CD4-positive, alpha-beta T cell (primary cell): ENCODE measurements at regions not wholly inside any gene's neighbourhood (a gene's known extent, or its start where the extent isn't known, plus 50 kb on each side); places are given as distances from the start of the nearest gene placed in this dataset.

ENCODE experiments used
- ATAC-seq: fragments of 200-7000 bp; cut with Tn5 transposase; one replicate; pipeline ENCODE4 v1.10.0; 2022; ENCODE audit warnings: mild to moderate bottlenecking; ENCODE audit not compliant: poor library complexity
- CTCF ChIA-PET: fragments of 350-600 bp; sonication (Branson Sonifier 250); formaldehyde crosslinking; loops from one replicate; lab custom pipeline; 2021; ENCODE audit warnings: antibody characterized with exemption, inconsistent platforms; lab: Charles Lee
- POLR2A ChIA-PET: fragments of 350-600 bp; sonication (Branson Sonifier 250); formaldehyde crosslinking; loops from one replicate; lab custom pipeline; 2021; ENCODE audit warnings: antibody characterized with exemption, inconsistent platforms; lab: Charles Lee
- DNase-seq, 14 experiments: peaks; one replicate each; pipeline ENCODE4 v3.0.0-alpha.2; 2013 to 2020; ENCODE audit warnings: mixed read lengths in 2 of 14
- H3K27ac ChIP-seq, 2 donors: one replicate each; pipeline versions ENCODE4 v1.5.1 to v1.7.0; 2013; ENCODE audit warnings: low read length in 2 of 2, low read depth in 1 of 2, mild to moderate bottlenecking in 1 of 2
- H3K27me3 ChIP-seq, 2 experiments: 1 replicate in 1 of 2; 2 replicates in 1 of 2; pipeline versions ENCODE4 v1.6.1 to v1.7.0; 2013; ENCODE audit warnings: low read length in 2 of 2, control low read depth in 1 of 2, mild to moderate bottlenecking in 1 of 2, moderate library complexity in 1 of 2; ENCODE audit not compliant: insufficient read depth in 2 of 2, control insufficient read depth in 1 of 2
- H3K36me3 ChIP-seq: one replicate; pipeline ENCODE4 v1.6.1; 2013; ENCODE audit warnings: low read length, control low read depth; ENCODE audit not compliant: insufficient read depth
- H3K4me1 ChIP-seq: one replicate; pipeline ENCODE4 v1.6.1; 2013; ENCODE audit warnings: low read length, control low read depth; ENCODE audit not compliant: insufficient read depth
- H3K4me3 ChIP-seq: one replicate; pipeline ENCODE4 v1.5.1; 2013; ENCODE audit warnings: mild to moderate bottlenecking, low read length, moderate library complexity
- H3K9me3 ChIP-seq, 2 experiments: 1 replicate in 1 of 2; 2 replicates in 1 of 2; pipeline versions ENCODE4 v1.6.1 to v1.7.0; 2013; ENCODE audit warnings: low read length in 2 of 2, mild to moderate bottlenecking in 2 of 2, control low read depth in 1 of 2, moderate library complexity in 1 of 2; ENCODE audit not compliant: control insufficient read depth in 1 of 2, insufficient read depth in 1 of 2
- H3K27ac Mint-ChIP-seq: one replicate; pipeline ENCODE4 v1.8.0; 2020; ENCODE audit warnings: mixed read lengths
- H3K27me3 Mint-ChIP-seq: one replicate; pipeline ENCODE4 v1.8.0; 2021; ENCODE audit warnings: mixed read lengths
- H3K36me3 Mint-ChIP-seq: one replicate; pipeline ENCODE4 v1.8.0; 2021; ENCODE audit warnings: low read depth, mixed read lengths
- H3K4me1 Mint-ChIP-seq: one replicate; pipeline ENCODE4 v1.8.0; 2021; ENCODE audit warnings: low read depth, mixed read lengths
- H3K4me3 Mint-ChIP-seq: one replicate; pipeline ENCODE4 v1.8.0; 2020; ENCODE audit warnings: mild to moderate bottlenecking, mixed read lengths
- H3K9me3 Mint-ChIP-seq: one replicate; pipeline ENCODE4 v1.8.0; 2020; ENCODE audit warnings: mixed read lengths
- CTCF ChIP-seq: fragments of 200-600 bp; IDR thresholded peaks from one replicate; pipeline ENCODE4 v1.8.0; 2022; ENCODE audit warnings: antibody characterized with exemption, mild to moderate bottlenecking
- intact Hi-C, 2 experiments: fragments of 100-400 bp; cut with DNase I in 1 of 2; cut with micrococcal nuclease in 1 of 2; formaldehyde crosslinking; loops; one replicate each; pipeline versions ENCODE4 v1.15.1 to v1.9.0; 2023 to 2025; cut with DNase I, micrococcal nuclease

- CTCF ChIA-PET: interaction anchor here (0.5 kb wide), 1 partner anchor 722 kb away, joined by 3 read pairs; no protein-coding TSS in a partner anchor
- H3K9me3 Mint-ChIP-seq: no peaks in the 10 kb centered on the region
- ATAC-seq: no peak
These were observed 284.9 kb upstream of the WWC1 start for GRCh38 chr5:168006456-168007130.

GRCh38 chr5:168007286-168007685, 284.2 kb upstream of the WWC1 start:
- TF ChIP-seq CTCF: no peak
- Mint-ChIP-seq H3K27ac (no peak overlapping the region), H3K36me3 (no peaks in the 10 kb centered on the region), H3K4me3 (no peak overlapping the region), H3K9me3 (no peaks in the 10 kb centered on the region), H3K4me1 (no peaks in the 10 kb centered on the region), H3K27me3 (no peaks in the 10 kb centered on the region)
- ChIA-PET POLR2A (no interaction called here), CTCF (no interaction called here)
- ATAC-seq (no peak), DNase-seq (no peak)
- Histone ChIP-seq H3K27me3 (no peaks in the 10 kb centered on the region), H3K4me3 (no peak overlapping the region), H3K27ac (no peak overlapping the region), H3K9me3 (no peaks in the 10 kb centered on the region), H3K36me3 (no peaks in the 10 kb centered on the region), H3K4me1 (no peaks in the 10 kb centered on the region)
- intact Hi-C loops: no loop called here

More at GRCh38 chr5:168006456-168007130, 284.9 kb upstream of the WWC1 start:
- no peak overlapping the region for H3K27ac Mint-ChIP-seq
- no peaks in the 10 kb centered on the region for H3K27me3 Mint-ChIP-seq
- Histone ChIP-seq H3K9me3 (no peaks in the 10 kb centered on the region), H3K36me3 (no peaks in the 10 kb centered on the region), H3K4me1 (no peaks in the 10 kb centered on the region), H3K4me3 (no peak overlapping the region), H3K27ac (no peak overlapping the region), H3K27me3 (no peaks in the 10 kb centered on the region)
- TF ChIP-seq CTCF: no peak
- H3K4me3 Mint-ChIP-seq: no peak overlapping the region
- intact Hi-C loops: no loop called here
- no peak for DNase-seq
- H3K36me3 Mint-ChIP-seq: no peaks in the 10 kb centered on the region
- no peaks in the 10 kb centered on the region for H3K4me1 Mint-ChIP-seq
- POLR2A ChIA-PET: no interaction called here

- no peaks in the 10 kb centered on the region for H3K27me3 ChIP-seq
- TF ChIP-seq CTCF: no peak
- CTCF ChIA-PET: no interaction called here
These were observed 282.9 kb upstream of the WWC1 start for GRCh38 chr5:168008555-168008954.

More at GRCh38 chr5:168008555-168008954, 282.9 kb upstream of the WWC1 start:
- POLR2A ChIA-PET: no interaction called here
- Histone ChIP-seq H3K4me3 (no peak overlapping the region), H3K27ac (no peak overlapping the region), H3K36me3 (no peaks in the 10 kb centered on the region), H3K9me3 (no peaks in the 10 kb centered on the region), H3K4me1 (no peaks in the 10 kb centered on the region)
- no peaks in the 10 kb centered on the region for H3K9me3 Mint-ChIP-seq
- ATAC-seq: no peak
- no peak for DNase-seq
- H3K4me3 Mint-ChIP-seq: no peak overlapping the region
- no peak overlapping the region for H3K27ac Mint-ChIP-seq
- H3K4me1 Mint-ChIP-seq: no peaks in the 10 kb centered on the region
- H3K27me3 Mint-ChIP-seq: no peaks in the 10 kb centered on the region
- no peaks in the 10 kb centered on the region for H3K36me3 Mint-ChIP-seq
- intact Hi-C loops: no loop called here
